Liver (tissue), 3 donors: ENCODE measurements at regions not wholly inside any gene's neighbourhood (a gene's known extent, or its start where the extent isn't known, plus 50 kb on each side); places are given as distances from the start of the nearest gene placed in this dataset.

Source experiments
- FOXA1 ChIP-seq: IDR thresholded peaks from 2 replicates; pipeline ENCODE4 v1.6.1; 2016; ENCODE audit warnings: antibody characterized with exemption
- FOXA2 ChIP-seq: IDR thresholded peaks from 2 replicates; pipeline ENCODE4 v1.6.1; 2016; ENCODE audit warnings: antibody characterized with exemption
- GABPA ChIP-seq, 2 donors: IDR thresholded peaks in 1 of 2; conservative IDR thresholded peaks in 1 of 2; 2 replicates each; pipeline ENCODE4 v1.6.1; 2016; ENCODE audit warnings: antibody characterized with exemption in 2 of 2, mild to moderate bottlenecking in 1 of 2, moderate library complexity in 1 of 2
- HNF4A ChIP-seq, 2 donors: conservative IDR thresholded peaks; 2 replicates each; pipeline ENCODE4 v1.6.1; 2016; ENCODE audit warnings: antibody characterized with exemption in 2 of 2, mild to moderate bottlenecking in 2 of 2
- JUND ChIP-seq, 2 donors: IDR thresholded peaks; 2 replicates each; pipeline ENCODE4 v1.6.1; 2016; ENCODE audit warnings: antibody characterized with exemption in 2 of 2
- RAD21 ChIP-seq, 2 donors: IDR thresholded peaks; 2 replicates each; pipeline ENCODE4 v1.6.1; 2016; ENCODE audit warnings: antibody characterized with exemption in 2 of 2, mild to moderate bottlenecking in 2 of 2
- SP1 ChIP-seq: IDR thresholded peaks from 2 replicates; pipeline ENCODE4 v1.6.1; 2018; ENCODE audit warnings: antibody characterized with exemption, mild to moderate bottlenecking
- TAF1 ChIP-seq: conservative IDR thresholded peaks from 2 replicates; pipeline ENCODE4 v1.6.1; 2016; ENCODE audit warnings: antibody characterized with exemption, mild to moderate bottlenecking
- YY1 ChIP-seq: IDR thresholded peaks from 2 replicates; pipeline ENCODE4 v1.6.1; 2016; ENCODE audit warnings: antibody characterized with exemption, mild to moderate bottlenecking
- TF ChIP-seq, protein P1 (sequence below): fragments of 150-350 bp; IDR thresholded peaks from 2 replicates; pipeline ENCODE4 v1.5.1; 2017; ENCODE audit warnings: improper control_type of control experiment, low read depth, low read length; ENCODE audit not compliant: missing input control
- TF ChIP-seq, protein P2 (sequence below): IDR thresholded peaks from 2 replicates; pipeline ENCODE4 v1.6.1; 2016; ENCODE audit warnings: antibody characterized with exemption
- TF ChIP-seq, protein P3 (sequence below): IDR thresholded peaks from 2 replicates; pipeline ENCODE4 v1.6.1; 2016; ENCODE audit warnings: antibody characterized with exemption, mild to moderate bottlenecking
- TF ChIP-seq, protein P4 (sequence below): IDR thresholded peaks from 2 replicates; pipeline ENCODE4 v1.6.1; 2016; ENCODE audit warnings: antibody characterized with exemption
- TF ChIP-seq, protein P5 (sequence below): IDR thresholded peaks from 2 replicates; pipeline ENCODE4 v1.6.1; 2016; ENCODE audit warnings: antibody characterized with exemption
- donor health status: healthy.
- donor health status: healthy.

DNA sequence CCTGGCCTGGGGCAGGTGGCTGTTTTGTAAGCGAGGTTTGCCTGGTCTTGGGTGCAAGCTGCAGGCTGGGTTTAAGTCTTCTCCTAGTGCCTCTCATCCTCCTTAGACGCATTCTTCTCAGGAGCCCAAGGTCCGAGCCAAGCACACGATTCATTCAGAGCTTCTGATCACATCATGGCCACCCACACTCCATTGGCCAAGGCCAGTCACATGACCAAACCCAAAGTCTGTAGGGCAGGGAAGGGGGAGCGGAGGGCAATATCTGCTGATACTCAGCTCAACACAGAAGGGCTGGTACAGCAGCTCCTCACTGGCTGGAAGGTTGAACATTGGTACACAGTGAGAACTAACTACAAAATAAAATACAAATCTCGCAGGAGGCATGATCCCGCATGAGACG, 177.2 kb upstream of the AFDN start:
- TF ChIP-seq, protein P1, sequence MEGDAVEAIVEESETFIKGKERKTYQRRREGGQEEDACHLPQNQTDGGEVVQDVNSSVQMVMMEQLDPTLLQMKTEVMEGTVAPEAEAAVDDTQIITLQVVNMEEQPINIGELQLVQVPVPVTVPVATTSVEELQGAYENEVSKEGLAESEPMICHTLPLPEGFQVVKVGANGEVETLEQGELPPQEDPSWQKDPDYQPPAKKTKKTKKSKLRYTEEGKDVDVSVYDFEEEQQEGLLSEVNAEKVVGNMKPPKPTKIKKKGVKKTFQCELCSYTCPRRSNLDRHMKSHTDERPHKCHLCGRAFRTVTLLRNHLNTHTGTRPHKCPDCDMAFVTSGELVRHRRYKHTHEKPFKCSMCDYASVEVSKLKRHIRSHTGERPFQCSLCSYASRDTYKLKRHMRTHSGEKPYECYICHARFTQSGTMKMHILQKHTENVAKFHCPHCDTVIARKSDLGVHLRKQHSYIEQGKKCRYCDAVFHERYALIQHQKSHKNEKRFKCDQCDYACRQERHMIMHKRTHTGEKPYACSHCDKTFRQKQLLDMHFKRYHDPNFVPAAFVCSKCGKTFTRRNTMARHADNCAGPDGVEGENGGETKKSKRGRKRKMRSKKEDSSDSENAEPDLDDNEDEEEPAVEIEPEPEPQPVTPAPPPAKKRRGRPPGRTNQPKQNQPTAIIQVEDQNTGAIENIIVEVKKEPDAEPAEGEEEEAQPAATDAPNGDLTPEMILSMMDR = no peak
- TF ChIP-seq, protein P2, sequence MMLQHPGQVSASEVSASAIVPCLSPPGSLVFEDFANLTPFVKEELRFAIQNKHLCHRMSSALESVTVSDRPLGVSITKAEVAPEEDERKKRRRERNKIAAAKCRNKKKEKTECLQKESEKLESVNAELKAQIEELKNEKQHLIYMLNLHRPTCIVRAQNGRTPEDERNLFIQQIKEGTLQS = no peak
- TF ChIP-seq TAF1 (no peak), RAD21 (IDR thresholded peaks at IDR 0.05) (no peak), YY1 (no peak), JUND (IDR thresholded peaks at IDR 0.05) (no peak), FOXA1 (no peak), GABPA (IDR thresholded peaks at IDR 0.05 in 1 of 2, conservative IDR thresholded peaks at IDR 0.05 in 1 of 2) (no peak), HNF4A (conservative IDR thresholded peaks at IDR 0.05) (no peak), FOXA2 (no peak), SP1 (no peak)
- TF ChIP-seq, protein P3, sequence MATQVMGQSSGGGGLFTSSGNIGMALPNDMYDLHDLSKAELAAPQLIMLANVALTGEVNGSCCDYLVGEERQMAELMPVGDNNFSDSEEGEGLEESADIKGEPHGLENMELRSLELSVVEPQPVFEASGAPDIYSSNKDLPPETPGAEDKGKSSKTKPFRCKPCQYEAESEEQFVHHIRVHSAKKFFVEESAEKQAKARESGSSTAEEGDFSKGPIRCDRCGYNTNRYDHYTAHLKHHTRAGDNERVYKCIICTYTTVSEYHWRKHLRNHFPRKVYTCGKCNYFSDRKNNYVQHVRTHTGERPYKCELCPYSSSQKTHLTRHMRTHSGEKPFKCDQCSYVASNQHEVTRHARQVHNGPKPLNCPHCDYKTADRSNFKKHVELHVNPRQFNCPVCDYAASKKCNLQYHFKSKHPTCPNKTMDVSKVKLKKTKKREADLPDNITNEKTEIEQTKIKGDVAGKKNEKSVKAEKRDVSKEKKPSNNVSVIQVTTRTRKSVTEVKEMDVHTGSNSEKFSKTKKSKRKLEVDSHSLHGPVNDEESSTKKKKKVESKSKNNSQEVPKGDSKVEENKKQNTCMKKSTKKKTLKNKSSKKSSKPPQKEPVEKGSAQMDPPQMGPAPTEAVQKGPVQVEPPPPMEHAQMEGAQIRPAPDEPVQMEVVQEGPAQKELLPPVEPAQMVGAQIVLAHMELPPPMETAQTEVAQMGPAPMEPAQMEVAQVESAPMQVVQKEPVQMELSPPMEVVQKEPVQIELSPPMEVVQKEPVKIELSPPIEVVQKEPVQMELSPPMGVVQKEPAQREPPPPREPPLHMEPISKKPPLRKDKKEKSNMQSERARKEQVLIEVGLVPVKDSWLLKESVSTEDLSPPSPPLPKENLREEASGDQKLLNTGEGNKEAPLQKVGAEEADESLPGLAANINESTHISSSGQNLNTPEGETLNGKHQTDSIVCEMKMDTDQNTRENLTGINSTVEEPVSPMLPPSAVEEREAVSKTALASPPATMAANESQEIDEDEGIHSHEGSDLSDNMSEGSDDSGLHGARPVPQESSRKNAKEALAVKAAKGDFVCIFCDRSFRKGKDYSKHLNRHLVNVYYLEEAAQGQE = no peak
- TF ChIP-seq, protein P4, sequence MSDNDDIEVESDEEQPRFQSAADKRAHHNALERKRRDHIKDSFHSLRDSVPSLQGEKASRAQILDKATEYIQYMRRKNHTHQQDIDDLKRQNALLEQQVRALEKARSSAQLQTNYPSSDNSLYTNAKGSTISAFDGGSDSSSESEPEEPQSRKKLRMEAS = no peak
- TF ChIP-seq, protein P5, sequence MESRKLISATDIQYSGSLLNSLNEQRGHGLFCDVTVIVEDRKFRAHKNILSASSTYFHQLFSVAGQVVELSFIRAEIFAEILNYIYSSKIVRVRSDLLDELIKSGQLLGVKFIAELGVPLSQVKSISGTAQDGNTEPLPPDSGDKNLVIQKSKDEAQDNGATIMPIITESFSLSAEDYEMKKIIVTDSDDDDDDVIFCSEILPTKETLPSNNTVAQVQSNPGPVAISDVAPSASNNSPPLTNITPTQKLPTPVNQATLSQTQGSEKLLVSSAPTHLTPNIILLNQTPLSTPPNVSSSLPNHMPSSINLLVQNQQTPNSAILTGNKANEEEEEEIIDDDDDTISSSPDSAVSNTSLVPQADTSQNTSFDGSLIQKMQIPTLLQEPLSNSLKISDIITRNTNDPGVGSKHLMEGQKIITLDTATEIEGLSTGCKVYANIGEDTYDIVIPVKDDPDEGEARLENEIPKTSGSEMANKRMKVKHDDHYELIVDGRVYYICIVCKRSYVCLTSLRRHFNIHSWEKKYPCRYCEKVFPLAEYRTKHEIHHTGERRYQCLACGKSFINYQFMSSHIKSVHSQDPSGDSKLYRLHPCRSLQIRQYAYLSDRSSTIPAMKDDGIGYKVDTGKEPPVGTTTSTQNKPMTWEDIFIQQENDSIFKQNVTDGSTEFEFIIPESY = no peak
